Esophagus squamous epithelium (tissue), 5 donors: ENCODE measurements at regions not wholly inside any gene's neighbourhood (a gene's known extent, or its start where the extent isn't known, plus 50 kb on each side); places are given as distances from the start of the nearest gene placed in this dataset.

Source experiments
- DNase-seq: peaks from one replicate; lab custom pipeline; 2025; lab: John Stamatoyannopoulos, UW
- H3K27ac ChIP-seq, 4 donors: fragments of 200-600 bp; sonication (generic); one replicate each; pipeline ENCODE4 v1.5.1; 2016 to 2019; ENCODE audit warnings: mild to moderate bottlenecking in 1 of 4
- H3K27me3 ChIP-seq, 4 donors: fragments of 200-600 bp; sonication (generic); 1 replicate in 3 of 4; 2 replicates in 1 of 4; pipeline versions ENCODE4 v1.5.1 to v1.6.0; 2017 to 2021; ENCODE audit warnings: antibody characterized with exemption in 1 of 4
- H3K36me3 ChIP-seq, 3 donors: fragments of 200-600 bp; sonication (generic); one replicate each; pipeline ENCODE4 v1.5.1; 2016 to 2019
- H3K4me1 ChIP-seq, 3 donors: fragments of 200-600 bp; sonication (generic); one replicate each; pipeline ENCODE4 v1.5.1; 2017 to 2019
- H3K4me3 ChIP-seq, 4 donors: fragments of 200-600 bp; sonication (generic); 1 replicate in 3 of 4; 2 replicates in 1 of 4; pipeline ENCODE4 v1.5.1; 2016 to 2019; ENCODE audit warnings: mild to moderate bottlenecking in 2 of 4, moderate library complexity in 1 of 4
- H3K9me3 ChIP-seq, 3 donors: fragments of 200-600 bp; sonication (generic); one replicate each; pipeline ENCODE4 v1.5.1; 2016 to 2019
- POLR2A ChIP-seq, 4 donors: fragments of 450-650 bp; IDR thresholded peaks; one replicate each; pipeline ENCODE4 v1.6.1; 2017; ENCODE audit warnings: antibody characterized with exemption in 4 of 4, mild to moderate bottlenecking in 4 of 4, moderate library complexity in 3 of 4
- WGBS, 2 donors: methylation state at CpG; one replicate each; pipeline ENCODE4 v1.1.5; 2018; 5-methylcytosine and 5-hydroxymethylcytosine counted together
- intact Hi-C: fragments of 100-400 bp; cut with DNase I; formaldehyde crosslinking; loops from one replicate; pipeline ENCODE4 v1.15.0; 2022
- TF ChIP-seq, protein P1 (sequence below), 6 experiments: fragments of 450-650 bp in 4 of 6; fragments of 200-600 bp in 2 of 6; sonication (generic) in 2 of 6; IDR thresholded peaks; one replicate each; pipeline ENCODE4 v1.5.1; 2016 to 2019; ENCODE audit warnings: antibody characterized with exemption in 6 of 6, mild to moderate bottlenecking in 4 of 6, moderate library complexity in 4 of 6
- donor health status: DM: yes; HTN: yes; CAD: no.

DNA sequence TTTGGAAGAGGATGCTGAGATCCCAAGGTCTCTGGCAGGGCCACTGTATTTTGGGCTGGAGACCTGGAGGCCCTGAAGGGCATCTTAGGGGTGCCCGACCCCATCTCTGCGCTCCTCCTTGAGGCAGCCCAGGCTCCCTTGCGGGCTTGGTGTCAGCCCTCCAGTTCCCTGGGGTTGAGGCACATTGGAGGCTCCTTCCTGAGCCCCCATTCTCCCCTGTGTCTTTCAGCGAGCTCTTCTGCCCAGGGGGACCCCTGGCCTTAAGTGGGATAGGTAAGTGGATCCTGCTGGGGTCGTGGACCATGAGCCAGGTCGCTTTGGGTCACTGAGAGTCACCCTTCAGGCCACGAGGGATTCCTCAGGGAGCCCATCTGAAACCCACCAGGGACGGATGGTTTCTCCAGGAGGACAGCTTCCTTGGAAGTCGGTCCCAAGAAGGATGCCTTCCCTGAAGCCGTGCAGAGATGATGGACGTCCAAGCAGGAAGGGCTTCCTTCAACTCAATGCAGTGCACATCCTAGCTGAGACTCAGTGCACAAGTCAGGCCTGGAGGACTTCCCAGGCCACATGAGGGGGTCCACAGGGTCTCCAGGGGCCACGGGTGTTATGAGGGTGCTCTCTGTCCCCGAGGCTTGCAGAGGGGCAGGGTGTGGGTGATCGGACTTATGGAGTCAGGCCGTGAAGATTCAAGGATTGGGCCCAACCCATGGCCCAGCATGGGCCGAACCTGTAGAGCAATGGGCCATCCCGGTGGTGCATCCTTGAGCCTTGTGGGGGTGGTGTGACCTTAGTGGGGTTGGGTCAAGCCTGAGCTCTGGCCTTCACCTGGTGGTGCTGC is 224.3 kb downstream of the SNRPN start:
- no peaks in the 10 kb centered on the region for H3K27me3 ChIP-seq
- intact Hi-C loops, result no loop called here
- H3K4me3 ChIP-seq, result no peak overlapping the region
- no peak overlapping the region for H3K27ac ChIP-seq
- H3K4me1 ChIP-seq, result no peaks in the 10 kb centered on the region
- H3K36me3 ChIP-seq, result no peaks in the 10 kb centered on the region
- TF ChIP-seq, protein P1, sequence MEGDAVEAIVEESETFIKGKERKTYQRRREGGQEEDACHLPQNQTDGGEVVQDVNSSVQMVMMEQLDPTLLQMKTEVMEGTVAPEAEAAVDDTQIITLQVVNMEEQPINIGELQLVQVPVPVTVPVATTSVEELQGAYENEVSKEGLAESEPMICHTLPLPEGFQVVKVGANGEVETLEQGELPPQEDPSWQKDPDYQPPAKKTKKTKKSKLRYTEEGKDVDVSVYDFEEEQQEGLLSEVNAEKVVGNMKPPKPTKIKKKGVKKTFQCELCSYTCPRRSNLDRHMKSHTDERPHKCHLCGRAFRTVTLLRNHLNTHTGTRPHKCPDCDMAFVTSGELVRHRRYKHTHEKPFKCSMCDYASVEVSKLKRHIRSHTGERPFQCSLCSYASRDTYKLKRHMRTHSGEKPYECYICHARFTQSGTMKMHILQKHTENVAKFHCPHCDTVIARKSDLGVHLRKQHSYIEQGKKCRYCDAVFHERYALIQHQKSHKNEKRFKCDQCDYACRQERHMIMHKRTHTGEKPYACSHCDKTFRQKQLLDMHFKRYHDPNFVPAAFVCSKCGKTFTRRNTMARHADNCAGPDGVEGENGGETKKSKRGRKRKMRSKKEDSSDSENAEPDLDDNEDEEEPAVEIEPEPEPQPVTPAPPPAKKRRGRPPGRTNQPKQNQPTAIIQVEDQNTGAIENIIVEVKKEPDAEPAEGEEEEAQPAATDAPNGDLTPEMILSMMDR (IDR thresholded peaks at IDR 0.05), result no peak
- TF ChIP-seq POLR2A (IDR thresholded peaks at IDR 0.05), result no peak
- H3K9me3 ChIP-seq, result peaks cover 0 to 100% (median 61%) of the 10 kb centered on the region in 3 donors
- DNase-seq, result no peak
- 78% methylated on average over 4 of the region's 17 CpGs; no CpG with 5 or more reads in 1 of the 2 donors for WGBS, 2 donors

DNA sequence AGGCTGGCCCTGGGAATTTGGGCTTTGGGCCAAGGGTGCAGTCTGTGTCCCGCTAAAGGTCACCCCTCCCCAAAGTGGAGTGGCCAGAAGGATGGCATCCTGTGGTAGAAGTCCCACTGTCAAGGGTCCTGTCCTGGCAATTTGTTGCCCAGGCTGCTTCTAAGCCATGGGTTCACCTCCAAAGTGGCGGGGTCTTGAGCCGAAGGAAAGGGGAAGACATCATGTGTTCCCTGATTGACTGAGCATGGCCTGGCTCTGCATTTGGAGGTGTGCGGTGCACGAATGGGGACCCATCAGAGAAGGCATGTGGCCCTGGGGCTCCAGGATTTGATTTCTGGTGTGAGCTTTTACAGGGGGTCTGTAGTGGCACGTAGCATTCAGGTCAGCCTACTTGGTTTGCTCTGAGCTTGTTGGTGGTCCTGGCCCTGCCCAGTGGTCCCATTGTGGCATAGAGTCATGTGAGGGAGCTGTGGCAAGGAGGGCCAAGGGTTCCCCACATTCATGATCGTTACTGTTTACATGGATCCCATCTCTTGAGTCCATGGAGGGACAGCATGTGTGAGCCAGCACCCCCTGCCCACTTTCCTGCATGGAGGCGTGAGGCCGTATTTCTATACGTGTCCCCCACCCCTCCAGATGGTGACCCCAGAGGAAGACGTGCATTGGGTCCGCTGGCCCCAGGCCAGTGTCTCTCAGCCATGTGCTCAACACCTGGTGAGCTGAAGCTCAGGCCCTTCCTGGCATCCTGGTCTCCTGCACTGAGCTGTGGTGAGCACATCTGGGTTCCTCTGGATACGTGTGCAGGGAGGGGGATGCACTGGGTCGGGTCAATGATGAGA is 225.1 kb downstream of the SNRPN start:
- no peak for TF ChIP-seq POLR2A (IDR thresholded peaks at IDR 0.05)
- TF ChIP-seq, protein P1 (IDR thresholded peaks at IDR 0.05), result no peak
- Histone ChIP-seq H3K27ac (no peak overlapping the region), H3K36me3 (no peaks in the 10 kb centered on the region), H3K27me3 (no peaks in the 10 kb centered on the region), H3K9me3 (peaks cover 0 to 100% (median 53%) of the 10 kb centered on the region in 3 donors), H3K4me3 (no peak overlapping the region), H3K4me1 (no peaks in the 10 kb centered on the region)
- DNase-seq, result no peak
- WGBS, 2 donors, result 80% methylated on average over 2 of the region's 14 CpGs; no CpG with 5 or more reads in 1 of the 2 donors
- intact Hi-C loops, result no loop called here

DNA sequence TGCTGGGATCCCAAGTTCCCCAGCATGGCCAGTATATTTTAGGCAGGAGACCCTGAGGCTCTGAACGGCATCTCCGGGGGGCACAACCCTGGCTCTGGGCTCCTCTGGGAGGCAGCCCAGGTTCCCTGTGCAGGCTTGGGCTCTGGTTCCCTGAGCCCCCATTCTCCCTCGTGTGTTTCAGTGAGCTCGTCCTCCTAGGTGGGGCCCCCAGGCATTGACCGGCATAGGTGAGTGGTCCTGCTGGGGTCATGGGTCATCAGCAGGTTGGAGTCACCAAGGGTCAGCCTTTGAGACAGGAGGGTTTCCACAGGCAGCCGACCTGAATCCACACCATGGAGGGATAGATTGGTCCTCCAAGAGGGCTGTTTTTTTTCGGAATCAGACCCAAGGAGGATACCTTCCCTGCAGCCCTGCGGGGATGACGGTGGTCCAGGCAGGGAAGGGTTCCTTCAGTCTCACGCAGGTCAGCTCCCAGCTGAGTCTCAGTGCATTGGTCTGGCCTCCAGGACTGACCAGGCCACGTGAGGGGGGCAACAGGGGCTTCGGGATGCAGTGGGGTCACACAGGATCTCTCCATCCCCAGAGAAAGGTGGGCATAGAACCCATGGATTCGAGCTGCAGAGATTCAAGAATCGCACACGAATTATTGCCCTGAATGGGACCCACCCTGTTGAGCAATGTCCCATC is 226.0 kb downstream of the SNRPN start:
- H3K27ac ChIP-seq, result no peak overlapping the region
- H3K27me3 ChIP-seq, result no peaks in the 10 kb centered on the region
- no peak overlapping the region for H3K4me3 ChIP-seq
- 79% methylated on average over 7 of the region's 15 CpGs; no CpG with 5 or more reads in 1 of the 2 donors for WGBS, 2 donors
- no peak for DNase-seq
- no peaks in the 10 kb centered on the region for H3K4me1 ChIP-seq
- H3K9me3 ChIP-seq, result peaks cover 0 to 100% (median 45%) of the 10 kb centered on the region in 3 donors
- no peaks in the 10 kb centered on the region for H3K36me3 ChIP-seq
- intact Hi-C loops, result no loop called here
- no peak for TF ChIP-seq POLR2A (IDR thresholded peaks at IDR 0.05)
- TF ChIP-seq, protein P1 (IDR thresholded peaks at IDR 0.05), result no peak

DNA sequence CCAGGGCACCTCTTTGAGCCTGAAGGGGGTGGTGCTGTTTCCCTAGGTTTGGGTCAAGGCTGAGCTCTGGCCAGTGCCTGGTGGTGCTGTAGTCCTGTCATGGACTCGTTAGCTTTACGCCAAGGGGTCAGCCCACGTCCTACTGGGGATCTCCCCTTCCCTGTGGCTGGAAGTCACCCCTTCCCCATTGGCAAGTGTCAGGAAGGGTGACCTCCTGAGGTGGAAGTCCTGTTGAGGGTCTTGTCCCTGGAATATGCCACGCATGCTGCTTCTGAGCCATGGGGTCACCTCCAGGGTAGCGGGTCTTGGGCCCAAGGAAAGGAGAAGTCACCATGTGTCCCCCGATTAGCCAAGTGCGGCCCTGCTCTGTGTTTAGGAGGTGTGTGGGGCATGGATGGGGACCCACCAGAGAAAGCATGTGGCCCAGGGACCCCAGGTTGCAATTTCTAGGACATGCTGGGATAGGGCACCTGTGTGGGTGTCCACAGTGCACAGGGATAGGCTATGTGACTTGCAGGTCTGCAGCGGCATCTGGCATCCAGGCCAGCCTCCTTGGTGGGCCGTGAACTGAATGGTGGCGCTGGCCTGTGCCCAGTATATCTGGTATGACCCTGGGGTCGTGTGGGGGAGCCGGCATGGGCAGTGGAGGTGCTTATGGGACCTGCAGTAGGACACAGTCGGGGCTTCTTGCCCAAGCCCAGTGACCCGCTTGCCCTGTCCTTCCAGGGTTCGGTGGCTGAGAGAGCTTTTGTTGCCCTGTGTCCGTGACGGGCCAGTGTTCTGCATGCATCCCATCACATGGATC is 226.7 kb downstream of the SNRPN start:
- Histone ChIP-seq H3K4me1 (no peaks in the 10 kb centered on the region), H3K27ac (no peak overlapping the region), H3K9me3 (peaks cover 0 to 100% (median 41%) of the 10 kb centered on the region in 3 donors), H3K36me3 (no peaks in the 10 kb centered on the region), H3K4me3 (no peak overlapping the region), H3K27me3 (no peaks in the 10 kb centered on the region)
- 40 to 89% methylated on average over 1 to 7 of the region's 17 CpGs for WGBS, 2 donors
- no peak for TF ChIP-seq POLR2A (IDR thresholded peaks at IDR 0.05)
- TF ChIP-seq, protein P1 (IDR thresholded peaks at IDR 0.05), result no peak
- intact Hi-C loops, result no loop called here
- DNase-seq, result no peak
